Hepatic stellate cell (primary cell): ENCODE measurements at regions not wholly inside any gene's neighbourhood (a gene's known extent, or its start where the extent isn't known, plus 50 kb on each side); places are given as distances from the start of the nearest gene placed in this dataset.

Experiments
- DNase-seq: peaks from one replicate; pipeline ENCODE4 v3.0.0; 2011; ENCODE audit warnings: low spot score

- DNase-seq, result no peak
Measured at GRCh38 chr17:63381101-63381729, 64.9 kb downstream of the CYB561 start.

DNA sequence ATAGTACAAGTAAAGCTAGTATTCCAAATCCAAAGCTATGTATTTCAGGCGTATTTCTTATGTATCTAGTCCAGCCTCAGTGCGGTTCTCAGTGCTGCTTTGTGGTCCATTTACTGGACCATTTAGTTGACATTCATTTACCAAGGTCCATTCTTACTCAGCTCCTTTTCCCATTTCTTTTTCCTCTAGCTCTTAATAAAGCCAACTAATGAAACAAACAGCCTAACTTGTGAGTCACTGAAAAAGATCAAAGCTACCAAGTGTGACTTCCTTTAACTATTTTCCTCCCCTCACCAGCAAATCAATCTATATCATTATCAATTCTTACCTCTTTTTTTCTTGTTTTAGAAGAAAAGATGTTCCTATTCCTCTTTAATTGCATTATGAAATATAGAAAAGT is 64.0 kb downstream of the CYB561 start:
- no peak for DNase-seq
